Tibial artery (tissue), 4 donors: ENCODE measurements at regions not wholly inside any gene's neighbourhood (a gene's known extent, or its start where the extent isn't known, plus 50 kb on each side); places are given as distances from the start of the nearest gene placed in this dataset.

Experiments used
- DNase-seq, 2 donors: peaks; one replicate each; pipeline ENCODE4 v3.0.0-alpha.2; 2019
- H3K27ac ChIP-seq, 2 donors: fragments of 200-600 bp; sonication (generic) in 1 of 2; 1 replicate in 1 of 2; 2 replicates in 1 of 2; pipeline ENCODE4 v1.5.1; 2018 to 2019; ENCODE audit warnings: mild to moderate bottlenecking in 1 of 2
- H3K27me3 ChIP-seq, 2 donors: fragments of 200-600 bp; sonication (generic) in 1 of 2; one replicate each; pipeline versions ENCODE4 v1.5.1 to v1.6.0; 2016 to 2019
- H3K36me3 ChIP-seq, 3 donors: fragments of 200-600 bp; sonication (generic) in 2 of 3; one replicate each; pipeline ENCODE4 v1.5.1; 2016 to 2019; ENCODE audit warnings: mild to moderate bottlenecking in 2 of 3
- H3K4me1 ChIP-seq, 4 donors: fragments of 200-600 bp; sonication (generic) in 2 of 4; 1 replicate in 3 of 4; 2 replicates in 1 of 4; pipeline ENCODE4 v1.5.1; 2016 to 2019
- H3K4me3 ChIP-seq, 2 donors: fragments of 200-600 bp; sonication (generic) in 1 of 2; 1 replicate in 1 of 2; 2 replicates in 1 of 2; pipeline ENCODE4 v1.5.1; 2018 to 2019; ENCODE audit warnings: mild to moderate bottlenecking in 2 of 2
- H3K9me3 ChIP-seq, 3 donors: fragments of 200-600 bp; sonication (generic) in 1 of 3; one replicate each; pipeline ENCODE4 v1.5.1; 2016 to 2019
- CTCF ChIP-seq, 2 experiments: fragments of 200-600 bp in 1 of 2; fragments of 450-650 bp in 1 of 2; IDR thresholded peaks; one replicate each; pipeline ENCODE4 v1.5.1; 2017 to 2019; ENCODE audit warnings: antibody characterized with exemption in 2 of 2, mild to moderate bottlenecking in 1 of 2, moderate library complexity in 1 of 2
- intact Hi-C: fragments of 100-400 bp; cut with DNase I; formaldehyde crosslinking; loops from one replicate; pipeline ENCODE4 v1.15.0; 2023; ENCODE audit warnings: low total_unique reads

- DNase-seq = no peak
- intact Hi-C loops = no loop called here
- Histone ChIP-seq H3K4me3 (no peak overlapping the region), H3K4me1 (no peaks in the 10 kb centered on the region), H3K36me3 (no peaks in the 10 kb centered on the region), H3K9me3 (no peaks in the 10 kb centered on the region), H3K27me3 (no peaks in the 10 kb centered on the region), H3K27ac (no peak overlapping the region)
- TF ChIP-seq CTCF (IDR thresholded peaks at IDR 0.05) = no peak
Measured at GRCh38 chr4:170777663-170778062, 687.9 kb upstream of the AADAT start.

GRCh38 chr4:170776983-170777382 lies 687.2 kb upstream of the AADAT start:
- no peak overlapping the region for H3K27ac ChIP-seq
- H3K4me1 ChIP-seq = no peaks in the 10 kb centered on the region
- no peaks in the 10 kb centered on the region for H3K9me3 ChIP-seq
- no peak for TF ChIP-seq CTCF (IDR thresholded peaks at IDR 0.05)
- no peaks in the 10 kb centered on the region for H3K36me3 ChIP-seq
- H3K4me3 ChIP-seq = no peak overlapping the region
- intact Hi-C loops = no loop called here
- no peak for DNase-seq
- H3K27me3 ChIP-seq = no peaks in the 10 kb centered on the region

- no peaks in the 10 kb centered on the region for H3K27me3 ChIP-seq
- intact Hi-C loops = no loop called here
Measured at GRCh38 chr4:170775851-170776250, 686.1 kb upstream of the AADAT start.

GRCh38 chr4:170773709-170774273 lies 684.0 kb upstream of the AADAT start:
- Histone ChIP-seq H3K27ac (no peak overlapping the region), H3K27me3 (no peaks in the 10 kb centered on the region), H3K4me3 (no peak overlapping the region), H3K4me1 (no peaks in the 10 kb centered on the region), H3K9me3 (no peaks in the 10 kb centered on the region), H3K36me3 (no peaks in the 10 kb centered on the region)
- no peak for TF ChIP-seq CTCF (IDR thresholded peaks at IDR 0.05)
- intact Hi-C loops = no loop called here
- DNase-seq = no peak

More at GRCh38 chr4:170775851-170776250, 686.1 kb upstream of the AADAT start:
- no peak overlapping the region for H3K4me3 ChIP-seq
- no peaks in the 10 kb centered on the region for H3K4me1 ChIP-seq
- TF ChIP-seq CTCF (IDR thresholded peaks at IDR 0.05) = no peak
- no peaks in the 10 kb centered on the region for H3K9me3 ChIP-seq
- no peak overlapping the region for H3K27ac ChIP-seq
- H3K36me3 ChIP-seq = no peaks in the 10 kb centered on the region
- DNase-seq = no peak

- intact Hi-C loops = no loop called here
- no peaks in the 10 kb centered on the region for H3K36me3 ChIP-seq
- TF ChIP-seq CTCF (IDR thresholded peaks at IDR 0.05) = no peak
- no peaks in the 10 kb centered on the region for H3K27me3 ChIP-seq
- no peaks in the 10 kb centered on the region for H3K4me1 ChIP-seq
- DNase-seq = no peak
- no peaks in the 10 kb centered on the region for H3K9me3 ChIP-seq
- H3K27ac ChIP-seq = no peak overlapping the region
- H3K4me3 ChIP-seq = no peak overlapping the region
Measured at GRCh38 chr4:170772429-170772828, 682.7 kb upstream of the AADAT start.

- DNase-seq = no peak
- Histone ChIP-seq H3K9me3 (no peaks in the 10 kb centered on the region), H3K4me1 (no peaks in the 10 kb centered on the region), H3K27me3 (no peaks in the 10 kb centered on the region), H3K36me3 (no peaks in the 10 kb centered on the region), H3K4me3 (no peak overlapping the region), H3K27ac (no peak overlapping the region)
- no peak for TF ChIP-seq CTCF (IDR thresholded peaks at IDR 0.05)
- intact Hi-C loops = no loop called here
Measured at GRCh38 chr4:170770664-170771063, 680.9 kb upstream of the AADAT start.
